Omental fat pad (tissue), 3 donors: ENCODE measurements at regions not wholly inside any gene's neighbourhood (a gene's known extent, or its start where the extent isn't known, plus 50 kb on each side); places are given as distances from the start of the nearest gene placed in this dataset.
"Not testable (repeated sequence)": the region's sequence is repeated elsewhere in the genome, so short reads cannot be mapped to it uniquely, and the experiment has no call there.

ENCODE experiments used
- ATAC-seq: fragments of 150-250 bp; one replicate; pipeline ENCODE4 v1.9.1; 2016; ENCODE audit warnings: mild to moderate bottlenecking, moderate library complexity; ENCODE audit not compliant: low FRiP score
- DNase-seq: peaks from one replicate; pipeline ENCODE4 v3.0.0-alpha.2; 2019; ENCODE audit warnings: low spot score
- TF ChIP-seq, protein P1 (sequence below), 3 donors: fragments of 450-650 bp; IDR thresholded peaks; one replicate each; pipeline ENCODE4 v1.5.1; 2016 to 2017; ENCODE audit warnings: antibody characterized with exemption in 3 of 3, mild to moderate bottlenecking in 3 of 3, moderate library complexity in 2 of 3

DNA sequence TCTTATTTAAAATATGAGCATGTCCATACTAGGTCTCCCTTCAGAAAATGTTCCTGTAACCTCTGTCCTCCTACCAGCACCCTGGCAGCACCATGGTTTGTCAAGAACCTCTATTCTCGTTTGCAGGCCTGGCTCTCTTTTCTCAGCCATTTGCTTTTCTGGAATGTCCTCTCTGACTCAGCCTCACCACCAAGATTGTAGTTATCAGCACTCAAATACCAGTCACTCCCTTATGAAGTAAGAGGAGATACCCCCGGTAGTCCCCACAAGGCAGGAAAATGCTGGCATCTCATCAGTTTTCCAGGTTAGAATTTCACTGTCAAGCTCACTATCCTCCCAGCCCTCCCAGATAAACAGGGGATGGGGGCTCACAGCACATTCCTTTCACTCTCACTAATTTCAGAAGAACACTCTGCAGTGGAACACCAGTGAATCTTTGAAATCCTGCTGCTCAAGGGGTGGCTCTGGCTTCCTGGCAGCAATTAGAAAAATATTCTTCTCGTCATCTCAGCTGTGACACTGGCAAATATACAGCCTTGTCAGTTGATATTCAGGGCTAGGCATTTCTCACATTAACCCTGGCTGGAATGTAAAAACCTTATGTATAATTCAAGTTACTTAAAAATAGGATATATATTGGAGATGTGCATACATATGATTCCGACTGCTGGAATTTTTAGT, 129.2 kb downstream of the TBX18 start:
- TF ChIP-seq, protein P1, sequence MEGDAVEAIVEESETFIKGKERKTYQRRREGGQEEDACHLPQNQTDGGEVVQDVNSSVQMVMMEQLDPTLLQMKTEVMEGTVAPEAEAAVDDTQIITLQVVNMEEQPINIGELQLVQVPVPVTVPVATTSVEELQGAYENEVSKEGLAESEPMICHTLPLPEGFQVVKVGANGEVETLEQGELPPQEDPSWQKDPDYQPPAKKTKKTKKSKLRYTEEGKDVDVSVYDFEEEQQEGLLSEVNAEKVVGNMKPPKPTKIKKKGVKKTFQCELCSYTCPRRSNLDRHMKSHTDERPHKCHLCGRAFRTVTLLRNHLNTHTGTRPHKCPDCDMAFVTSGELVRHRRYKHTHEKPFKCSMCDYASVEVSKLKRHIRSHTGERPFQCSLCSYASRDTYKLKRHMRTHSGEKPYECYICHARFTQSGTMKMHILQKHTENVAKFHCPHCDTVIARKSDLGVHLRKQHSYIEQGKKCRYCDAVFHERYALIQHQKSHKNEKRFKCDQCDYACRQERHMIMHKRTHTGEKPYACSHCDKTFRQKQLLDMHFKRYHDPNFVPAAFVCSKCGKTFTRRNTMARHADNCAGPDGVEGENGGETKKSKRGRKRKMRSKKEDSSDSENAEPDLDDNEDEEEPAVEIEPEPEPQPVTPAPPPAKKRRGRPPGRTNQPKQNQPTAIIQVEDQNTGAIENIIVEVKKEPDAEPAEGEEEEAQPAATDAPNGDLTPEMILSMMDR (IDR thresholded peaks at IDR 0.05), result no peak
- DNase-seq (no peak), ATAC-seq (peak; percentile 82)

DNA sequence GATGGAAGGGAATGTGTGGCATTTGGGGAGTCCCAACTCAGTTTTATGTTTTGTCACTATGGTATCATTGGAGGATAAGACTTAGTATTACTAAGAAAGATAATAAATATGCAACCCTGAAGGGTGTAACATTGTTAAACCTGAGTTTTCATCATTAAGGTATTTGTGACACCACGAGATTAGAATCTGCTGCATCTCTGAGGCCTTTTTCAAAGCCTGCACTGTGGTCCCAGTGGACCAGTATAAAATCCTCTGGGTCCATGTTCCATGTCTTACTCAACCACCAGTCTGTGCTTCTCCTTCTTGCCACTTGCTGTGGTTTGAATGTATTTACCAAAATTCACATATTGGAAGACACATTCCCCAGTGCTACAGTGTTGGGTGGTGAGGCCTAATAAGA, 130.6 kb downstream of the TBX18 start:
- TF ChIP-seq, protein P1 (IDR thresholded peaks at IDR 0.05), result no peak
- DNase-seq (no peak), ATAC-seq (no peak)

DNA sequence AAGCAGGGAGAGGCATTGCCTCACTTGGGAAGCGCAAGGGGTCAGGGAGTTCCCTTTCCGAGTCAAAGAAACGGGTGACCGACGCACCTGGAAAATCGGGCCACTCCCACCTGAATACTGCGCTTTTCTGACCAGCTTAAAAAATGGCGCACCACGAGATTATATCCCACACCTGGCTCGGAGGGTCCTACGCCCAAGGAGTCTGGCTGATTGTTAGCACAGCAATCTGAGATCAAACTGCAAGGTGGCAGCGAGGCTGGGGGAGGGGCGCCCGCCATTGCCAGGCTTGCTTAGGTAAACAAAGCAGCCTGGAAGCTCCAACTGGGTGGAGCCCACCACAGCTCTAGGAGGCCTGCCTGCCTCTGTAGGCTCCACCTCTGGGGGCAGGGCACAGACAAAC, 137.9 kb downstream of the TBX18 start:
- not testable (repeated sequence) for ATAC-seq, DNase-seq

DNA sequence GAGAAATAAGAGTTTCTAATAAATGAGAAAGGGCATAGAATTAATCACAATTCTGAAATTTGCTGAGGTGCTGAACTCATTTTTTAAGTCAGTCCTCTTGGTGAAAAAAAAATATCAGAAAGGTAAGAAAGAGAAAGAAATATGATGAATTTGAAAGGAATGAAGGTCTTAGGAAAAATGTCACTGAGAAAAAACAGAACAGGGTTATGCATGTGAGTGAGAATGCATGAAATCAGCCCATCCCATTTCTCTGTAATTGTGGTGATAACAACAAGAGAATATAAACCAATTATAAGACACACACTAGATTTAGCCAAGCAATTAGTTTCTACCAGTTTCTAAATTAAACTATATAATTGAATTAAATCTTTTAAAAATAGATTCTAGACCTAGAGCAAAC, 138.9 kb downstream of the TBX18 start:
- ATAC-seq, result no peak
- no peak for DNase-seq
- TF ChIP-seq, protein P1 (IDR thresholded peaks at IDR 0.05), result no peak

DNA sequence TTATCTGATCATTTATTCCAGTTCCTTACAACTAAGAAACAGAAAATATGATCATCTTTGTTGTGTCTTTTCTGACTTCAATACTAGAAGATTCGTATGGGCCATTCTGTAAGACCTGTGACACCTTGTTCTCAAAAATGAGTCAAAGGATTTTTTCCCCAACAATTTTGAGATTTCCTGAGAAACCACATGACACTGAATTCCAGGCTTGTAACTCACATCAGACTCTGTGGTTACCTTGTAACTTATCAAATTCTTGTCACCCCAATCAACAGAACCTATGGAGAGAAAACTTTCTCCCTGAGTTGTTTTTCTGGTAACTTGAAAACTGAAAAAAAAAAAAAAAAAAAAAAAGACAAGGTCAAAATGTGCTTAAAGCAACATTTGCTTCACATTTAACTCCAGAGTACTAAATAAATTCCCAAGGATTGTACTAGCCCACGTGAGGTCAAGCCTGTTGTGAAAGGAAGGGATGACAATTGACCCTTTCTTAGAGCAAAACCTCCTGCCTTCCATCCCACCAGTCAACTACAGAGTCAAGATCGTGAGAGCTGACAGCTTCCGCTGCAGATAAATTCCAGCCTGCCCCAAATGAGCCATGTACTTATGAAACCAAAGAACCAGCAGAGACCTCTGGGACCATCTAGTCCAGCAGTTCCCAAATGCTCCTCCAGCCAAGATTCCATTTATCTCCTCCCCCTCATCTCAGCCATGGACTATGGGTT, 140.3 kb downstream of the TBX18 start:
- TF ChIP-seq, protein P1 (IDR thresholded peaks at IDR 0.05), result no peak
- ATAC-seq, result no peak
- DNase-seq, result no peak

DNA sequence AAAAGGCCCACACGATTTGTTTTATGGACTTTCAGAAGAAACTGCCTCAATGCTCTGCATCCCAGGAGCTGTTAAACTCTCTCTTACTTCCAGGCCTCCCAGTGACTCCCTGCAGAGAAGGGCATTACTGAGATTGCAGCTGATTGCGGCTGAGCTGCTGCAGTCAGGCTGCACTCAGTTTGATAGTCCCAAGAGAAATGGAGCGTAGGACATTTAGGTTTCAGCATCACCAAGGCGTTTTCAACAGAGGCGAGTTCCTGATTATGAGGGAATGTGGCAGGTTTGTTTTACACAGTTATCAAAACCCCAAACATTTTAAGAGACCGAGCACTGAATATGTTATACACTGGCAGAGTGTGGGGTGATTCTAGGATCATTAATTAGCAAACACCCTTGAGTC, 145.6 kb downstream of the TBX18 start:
- DNase-seq, result no peak
- TF ChIP-seq, protein P1 (IDR thresholded peaks at IDR 0.05), result no peak
- ATAC-seq, result no peak

DNA sequence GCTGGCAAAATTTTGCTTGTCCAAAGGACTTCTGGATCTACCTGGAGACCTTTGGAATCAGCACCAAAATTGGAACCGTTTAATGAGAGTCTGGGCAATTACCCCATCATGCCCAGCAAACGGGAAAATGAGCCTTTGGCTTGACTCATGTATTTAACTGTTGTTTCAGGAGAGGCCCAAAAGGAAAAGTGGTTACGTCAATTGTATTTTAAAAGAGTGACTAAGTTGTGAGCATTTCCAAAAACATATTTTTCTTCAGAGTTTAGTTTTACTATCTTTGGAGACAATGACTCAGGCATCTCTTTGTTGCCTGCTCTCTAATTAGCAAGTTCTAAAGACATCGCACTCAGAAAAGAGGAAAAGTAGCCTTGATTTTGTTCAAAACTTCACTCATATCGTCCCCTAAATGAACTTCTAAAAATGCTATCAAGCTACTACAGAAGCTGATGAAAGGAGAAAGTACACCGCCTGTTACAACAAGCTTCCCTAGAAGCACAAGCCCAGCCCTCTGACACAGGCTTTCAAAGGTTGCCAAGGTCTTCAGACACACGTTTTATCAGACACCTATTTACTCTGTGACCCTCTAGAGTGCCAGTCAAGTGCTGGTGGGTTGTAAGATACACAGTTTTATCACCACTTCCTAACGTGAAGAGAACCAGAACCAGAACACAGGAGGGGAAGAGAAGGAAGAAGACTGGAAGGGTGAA, 146.2 kb downstream of the TBX18 start:
- no peak for DNase-seq
- no peak for ATAC-seq
- TF ChIP-seq, protein P1 (IDR thresholded peaks at IDR 0.05), result no peak
